GM19240 (cell line): ENCODE measurements at regions not wholly inside any gene's neighbourhood (a gene's known extent, or its start where the extent isn't known, plus 50 kb on each side); places are given as distances from the start of the nearest gene placed in this dataset.

ENCODE experiments used
- DNase-seq: peaks from one replicate; pipeline ENCODE4 v3.0.0; 2011; ENCODE audit warnings: low spot score; ENCODE audit not compliant: insufficient read length

DNA sequence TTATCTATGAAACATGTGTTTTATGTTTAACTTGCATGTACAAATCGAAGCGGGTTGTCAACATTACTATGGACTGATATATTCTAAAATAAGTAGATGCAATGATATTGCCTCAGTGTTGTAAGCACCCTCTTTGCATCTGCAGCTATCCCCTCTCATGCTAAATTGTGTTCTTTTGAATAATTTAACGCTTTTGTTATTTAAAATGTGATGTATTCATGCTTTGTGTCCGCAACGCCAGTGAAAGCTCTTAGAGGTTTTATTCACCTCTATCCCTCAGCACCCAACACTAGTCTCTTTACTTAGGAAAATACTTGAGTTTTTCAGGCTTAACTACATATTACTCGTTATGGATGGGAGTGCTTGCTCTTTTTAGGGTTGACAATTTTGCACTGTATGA, 173.7 kb upstream of the ID4 start:
- no peak for DNase-seq

DNA sequence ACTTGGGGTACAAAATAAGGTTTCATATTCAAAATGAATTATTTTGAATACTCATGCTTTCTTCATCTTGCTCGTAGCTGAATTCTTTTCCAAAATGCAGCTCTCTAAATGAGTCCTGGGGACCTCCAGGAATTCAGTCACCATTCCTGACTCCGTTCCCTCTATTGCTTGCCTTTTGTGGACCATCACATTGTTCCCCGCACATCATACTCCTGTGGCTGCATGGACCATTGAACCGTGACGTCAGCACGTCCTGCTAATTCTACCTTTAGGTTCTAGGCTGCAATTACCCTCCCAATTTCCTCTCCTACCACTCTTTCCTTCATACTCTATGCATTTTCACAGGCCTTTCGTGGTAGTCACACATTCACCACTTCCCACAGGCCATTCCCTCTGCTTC, 173.1 kb upstream of the ID4 start:
- DNase-seq = no peak

DNA sequence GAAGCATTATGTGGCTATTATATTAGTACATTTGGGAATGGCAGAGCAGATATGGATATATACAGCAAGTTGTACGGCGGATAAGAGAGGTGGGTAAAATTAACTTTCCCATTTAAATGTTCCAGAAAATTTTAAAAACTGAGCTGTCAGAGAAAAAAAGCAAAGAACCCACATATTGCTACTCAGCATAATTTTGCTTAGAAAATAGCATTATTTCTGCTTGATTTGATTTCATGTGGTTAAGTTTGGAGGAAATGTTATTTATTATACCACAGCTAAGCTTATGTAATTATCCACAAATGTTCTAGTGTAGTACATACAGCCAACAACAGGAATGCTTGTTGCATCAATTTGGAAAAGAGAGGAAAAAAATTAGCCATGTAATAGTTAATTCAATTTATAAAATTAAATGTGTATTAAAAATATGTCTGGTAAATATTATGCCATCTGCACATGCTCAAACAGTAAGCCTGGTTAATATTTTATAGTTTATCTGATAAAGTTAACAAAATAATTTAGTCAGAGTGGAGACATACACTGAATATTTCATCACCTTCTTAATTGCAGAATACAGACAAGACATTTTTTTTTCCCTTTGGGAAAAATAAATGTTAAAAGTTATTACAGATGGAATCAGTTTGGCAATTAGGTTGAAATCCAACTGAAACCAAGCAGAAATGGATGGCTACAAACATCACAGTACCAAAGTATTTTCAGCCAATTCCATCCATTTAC, 172.1 kb upstream of the ID4 start:
- no peak for DNase-seq

DNA sequence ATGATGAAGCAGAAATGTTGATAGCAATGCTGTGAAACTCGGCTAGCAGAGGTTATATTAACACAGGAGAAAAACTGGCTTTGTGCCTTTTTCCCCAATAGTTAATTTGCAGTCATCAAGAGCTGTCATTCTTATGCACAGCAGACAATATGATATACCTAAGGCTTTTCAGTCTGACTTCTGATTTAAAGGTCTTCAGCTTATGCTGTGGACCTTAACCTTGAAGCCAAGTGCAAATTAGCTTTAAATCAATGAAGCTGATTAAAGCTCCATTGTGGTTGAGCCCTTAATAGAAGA, 171.6 kb upstream of the ID4 start:
- no peak for DNase-seq

DNA sequence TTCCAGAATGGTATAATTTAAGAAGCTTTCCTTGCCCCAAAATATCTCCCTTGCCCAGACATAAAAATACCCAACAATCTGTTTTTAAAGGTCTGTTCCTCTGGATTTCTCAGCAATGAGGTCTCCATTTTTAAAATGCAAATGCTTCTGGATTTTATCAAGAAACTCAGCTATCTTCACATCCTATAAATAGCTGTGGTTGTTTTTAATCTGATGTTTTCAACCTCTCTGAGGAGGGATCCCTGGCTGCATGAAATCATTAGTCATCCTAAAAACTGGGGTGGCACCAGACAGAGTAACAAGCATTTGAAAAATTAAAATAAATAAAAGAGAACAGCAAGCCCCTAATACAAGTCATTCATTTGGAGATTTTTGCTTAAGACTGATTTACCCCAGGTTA, 168.5 kb upstream of the ID4 start:
- DNase-seq = no peak

DNA sequence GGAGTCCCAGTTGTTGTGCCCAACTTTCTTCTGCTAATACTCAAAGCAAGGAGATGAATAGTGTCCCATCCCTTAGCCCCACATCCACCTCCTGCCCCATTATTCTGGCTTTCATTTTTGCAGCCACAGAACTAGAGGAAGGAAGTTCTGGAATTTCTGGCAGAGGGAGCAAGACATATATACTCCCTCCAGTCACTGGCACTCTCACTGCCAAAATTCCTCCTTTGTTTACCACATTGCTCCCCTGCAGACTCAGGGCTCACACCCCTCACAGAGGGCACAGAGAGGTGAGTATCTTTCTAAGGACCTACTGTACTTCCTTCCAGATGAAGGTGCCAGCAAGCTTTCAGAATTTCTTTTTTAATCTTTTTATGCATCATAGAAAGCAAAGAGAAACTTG, 168.0 kb upstream of the ID4 start:
- no peak for DNase-seq

DNA sequence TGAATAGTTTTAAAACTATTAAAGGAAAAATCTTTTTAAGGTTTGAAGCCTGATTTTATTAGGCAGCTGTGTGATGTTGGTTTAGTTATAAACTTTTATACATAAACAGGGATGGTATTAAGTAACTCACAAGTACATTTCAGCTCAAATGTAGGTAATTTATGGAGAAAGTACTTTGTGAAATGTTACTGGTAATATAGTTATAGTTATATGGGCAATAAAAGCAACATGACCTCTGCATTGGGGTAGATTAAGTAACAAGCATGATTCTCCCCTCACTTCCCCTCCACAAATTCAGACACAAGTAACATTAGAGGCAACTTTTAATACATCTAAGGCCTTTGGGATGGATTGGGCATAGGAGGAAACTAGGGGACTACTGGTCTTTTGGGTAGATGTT, 154.3 kb upstream of the ID4 start:
- DNase-seq = no peak

DNA sequence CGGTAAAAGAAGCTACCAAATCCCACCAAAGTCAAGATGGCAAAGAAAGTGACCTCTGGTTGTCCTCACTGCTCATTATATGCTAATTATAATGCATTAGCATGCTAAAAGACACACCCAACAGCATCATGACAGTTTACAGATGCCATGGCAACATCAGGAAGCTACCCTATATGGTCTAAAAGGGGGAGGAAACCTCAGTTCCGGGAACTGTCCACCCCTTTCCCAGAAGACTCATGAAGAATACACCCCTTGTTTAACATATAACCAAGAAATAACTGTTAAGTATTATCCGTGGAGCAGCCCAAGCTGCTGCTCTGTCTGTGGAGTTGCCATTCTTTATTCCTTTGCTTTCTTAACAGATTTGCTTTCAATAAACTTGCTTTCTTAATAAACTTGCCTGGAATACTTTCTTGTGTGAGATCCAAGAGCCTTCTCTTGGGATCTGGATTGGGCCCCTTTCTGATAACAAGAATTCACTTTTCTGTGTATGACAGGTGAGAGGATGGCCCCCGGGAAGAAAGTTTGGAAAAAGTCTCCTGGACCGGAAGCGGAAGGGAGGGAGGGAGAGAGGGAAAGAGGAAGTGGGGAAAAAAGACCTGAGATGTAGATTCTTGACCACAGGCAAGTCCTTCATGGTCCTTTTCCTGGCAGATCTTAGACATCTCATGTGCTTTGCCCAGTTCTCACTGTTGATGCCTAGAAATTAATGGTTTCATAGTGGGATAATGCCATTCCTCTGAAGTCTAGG, 146.7 kb upstream of the ID4 start:
- no peak for DNase-seq

DNA sequence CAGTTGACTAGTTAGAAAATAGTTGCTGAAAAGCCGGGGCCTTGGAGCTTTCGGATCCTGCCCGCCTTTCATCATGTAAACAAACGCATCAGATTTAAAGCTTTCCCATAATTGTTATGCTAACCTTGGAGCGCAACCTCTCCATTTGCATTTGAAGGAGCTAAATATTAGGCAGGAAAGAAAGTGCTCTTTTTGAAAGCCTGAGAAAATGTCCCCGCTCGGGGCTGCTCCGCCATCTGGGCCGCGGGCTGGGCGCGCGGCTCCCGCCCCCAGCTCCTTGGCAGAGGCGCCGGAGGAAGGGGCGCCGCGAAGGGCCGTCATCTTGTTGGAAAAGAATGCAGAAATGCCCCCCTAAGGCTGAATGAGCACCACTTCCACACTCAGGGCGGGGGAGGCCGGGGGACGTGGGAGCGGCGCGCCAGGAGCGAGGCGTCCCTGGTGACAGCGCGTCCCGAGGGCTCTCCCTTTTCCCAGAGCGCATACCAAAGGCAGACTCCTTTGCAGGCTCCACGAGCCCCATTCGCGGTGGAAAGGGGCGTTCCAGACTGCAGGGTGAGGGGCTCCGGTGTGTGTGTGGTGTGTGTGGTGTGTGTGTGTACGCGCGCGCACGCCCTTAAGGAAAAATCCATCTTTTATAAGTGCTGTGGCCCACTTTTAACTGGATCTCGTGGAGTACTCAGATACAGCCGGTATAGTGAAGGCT, 145.6 kb upstream of the ID4 start:
- no peak for DNase-seq

DNA sequence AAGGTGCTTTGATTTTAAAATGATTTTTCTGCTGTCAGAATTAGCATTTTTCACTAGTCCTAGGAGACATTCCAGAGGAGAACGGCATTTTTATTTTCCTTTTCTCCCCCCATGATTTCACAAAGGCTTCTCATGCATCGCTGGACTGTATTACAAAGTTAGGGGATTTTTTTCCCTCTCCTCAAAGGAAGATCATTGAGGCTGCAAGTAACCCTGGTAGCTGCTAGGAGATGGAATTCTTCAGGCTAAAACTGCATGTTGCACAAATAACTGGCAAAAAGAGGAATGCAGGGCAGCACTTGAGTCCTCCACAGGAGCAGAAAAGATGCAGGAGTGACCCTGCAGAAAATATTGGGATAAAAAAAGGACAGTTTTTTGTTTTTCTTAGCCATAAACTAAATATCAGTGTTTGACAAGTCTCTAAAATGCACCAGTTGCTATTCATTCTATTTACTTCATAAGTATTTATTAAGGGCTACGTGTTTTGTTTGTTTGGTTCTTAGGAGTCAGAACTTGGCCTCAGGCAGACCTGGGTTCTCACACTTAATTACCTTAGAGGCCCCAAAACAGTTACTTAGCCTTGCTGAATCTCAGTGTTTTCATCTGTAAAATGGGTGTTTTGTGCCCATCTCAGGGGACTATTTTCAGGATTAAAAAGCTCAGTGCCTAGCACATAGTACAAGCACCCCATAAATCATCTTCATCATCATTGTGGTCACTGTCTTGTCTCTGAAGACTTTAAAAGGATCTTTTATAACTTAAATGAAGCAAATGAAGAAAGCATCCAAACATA, 144.5 kb upstream of the ID4 start:
- no peak for DNase-seq

DNA sequence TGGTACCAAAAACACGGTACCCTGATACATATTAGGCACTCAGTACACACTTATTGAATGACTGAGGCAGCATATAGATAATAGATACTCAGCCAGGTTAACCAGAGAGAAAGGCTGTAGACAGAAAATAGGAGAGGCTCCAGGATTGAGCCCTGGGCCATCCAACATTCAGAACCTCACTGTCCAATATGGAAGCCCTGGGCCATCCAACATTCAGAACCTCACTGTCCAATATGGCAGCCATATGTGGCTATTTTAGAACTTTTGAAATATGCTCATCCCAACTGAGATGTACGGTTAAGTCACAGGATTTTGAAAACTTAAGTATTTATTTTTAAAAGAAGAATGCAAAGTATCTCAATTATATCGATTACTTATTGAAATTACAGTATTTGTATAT, 142.5 kb upstream of the ID4 start:
- no peak for DNase-seq

DNA sequence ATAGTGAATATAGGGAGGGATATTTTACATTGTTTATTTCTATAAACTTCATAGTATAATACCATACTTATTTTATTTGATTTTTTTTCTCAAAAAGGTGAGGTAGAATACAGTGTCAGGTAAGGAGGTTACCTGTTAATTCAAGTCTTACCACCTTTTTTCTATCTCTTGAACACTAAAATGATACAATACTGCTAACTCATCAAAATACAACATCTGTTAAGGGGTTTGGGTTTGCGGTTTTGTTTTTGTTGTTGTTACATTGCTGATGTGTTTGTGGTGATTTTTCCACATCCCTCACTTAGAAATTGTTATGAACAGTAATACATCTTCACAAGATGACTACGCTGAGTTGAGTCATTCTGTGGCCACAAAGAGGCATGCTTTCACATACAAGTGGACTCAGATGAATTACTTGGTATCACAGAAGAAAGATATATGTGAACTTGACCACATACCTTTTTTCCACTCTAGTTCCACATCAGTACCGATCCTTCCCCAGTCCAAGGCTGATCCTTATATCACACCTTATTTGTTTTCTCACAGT, 139.4 kb upstream of the ID4 start:
- DNase-seq = no peak

DNA sequence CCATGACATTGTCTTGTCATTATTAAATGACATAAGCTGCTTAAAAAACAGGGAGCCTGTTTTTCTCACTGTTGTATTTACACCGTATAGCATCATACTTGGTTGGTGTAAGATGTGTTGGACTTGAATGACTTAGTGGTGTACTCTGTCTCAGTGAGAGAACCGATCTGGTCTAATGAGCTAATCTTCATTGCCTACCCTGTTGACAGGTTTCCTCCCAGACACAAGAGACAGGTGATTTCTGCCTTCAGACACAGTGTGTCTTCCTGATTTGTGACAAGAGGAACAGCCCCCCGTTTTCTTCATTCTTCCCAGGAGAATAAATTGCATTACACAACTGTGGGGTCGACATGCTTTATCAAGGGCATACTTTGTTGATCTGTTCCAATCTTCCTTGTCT, 137.2 kb upstream of the ID4 start:
- DNase-seq = no peak

DNA sequence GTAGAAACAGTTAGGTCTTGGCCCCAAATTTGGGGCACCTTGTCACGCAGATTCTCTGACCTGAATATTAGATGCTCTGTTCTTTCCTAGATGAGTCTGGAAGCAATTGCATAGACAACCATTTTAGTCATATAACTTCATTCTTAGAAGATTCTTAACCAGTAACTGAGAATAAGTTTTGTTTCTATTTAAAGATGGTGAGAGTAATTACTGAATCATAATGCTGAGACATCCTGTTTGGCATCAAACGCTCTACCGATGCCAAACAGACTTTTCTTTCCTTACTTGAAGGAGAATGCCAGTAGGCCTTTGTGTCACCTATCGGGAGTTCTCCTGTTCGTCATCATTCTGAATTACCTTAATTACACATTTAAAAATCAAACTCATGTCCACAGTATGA, 131.6 kb upstream of the ID4 start:
- no peak for DNase-seq

DNA sequence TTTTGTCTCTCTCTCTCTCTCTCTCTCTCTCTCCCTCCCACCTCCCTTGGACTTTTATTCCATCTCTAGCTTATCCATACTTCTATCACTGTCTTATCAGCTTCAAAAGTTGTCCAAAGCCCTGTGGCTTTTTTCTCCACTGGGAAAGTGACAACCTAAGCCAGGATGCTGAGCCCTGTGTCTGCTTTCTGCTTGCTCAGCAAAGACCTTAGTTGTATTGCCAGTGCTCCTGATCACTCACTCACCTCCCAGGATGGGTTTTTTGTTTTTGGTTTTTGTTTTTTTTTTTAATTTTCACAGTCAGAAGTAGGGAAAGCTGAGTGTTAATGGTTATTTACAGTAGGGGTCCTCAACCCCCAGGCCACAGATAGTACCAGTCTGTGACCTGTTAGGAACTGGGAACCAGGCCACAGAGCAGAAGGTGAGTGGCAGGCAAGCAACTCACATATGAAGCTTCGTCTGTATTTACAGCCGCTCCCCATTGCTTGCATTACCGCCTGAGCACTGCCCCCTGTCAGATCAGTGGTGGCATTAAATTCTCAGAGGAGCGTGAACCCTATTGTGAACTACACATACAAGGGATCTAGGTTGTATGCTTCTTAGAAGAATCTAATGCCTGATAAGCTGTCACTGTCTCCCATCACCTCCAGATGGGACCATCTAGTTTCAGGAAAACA, 125.0 kb upstream of the ID4 start:
- DNase-seq = no peak

DNA sequence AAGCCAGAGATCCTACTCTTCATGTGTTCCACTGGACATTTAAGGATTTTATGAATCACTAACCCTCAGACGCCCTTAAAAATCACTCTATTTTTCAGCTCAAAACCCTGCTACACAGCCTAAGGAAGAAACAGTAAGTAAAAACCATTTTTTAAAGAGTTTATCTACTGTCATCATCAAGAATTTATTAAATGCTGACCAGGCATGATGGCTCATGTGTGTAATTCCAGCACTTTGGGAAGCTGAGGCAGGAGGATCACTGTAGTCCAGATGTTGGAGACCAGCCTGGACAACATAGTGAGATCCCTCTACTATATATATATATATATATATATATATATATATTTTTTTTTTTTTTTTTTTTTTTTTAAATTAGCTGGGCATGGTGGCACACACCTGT, 124.2 kb upstream of the ID4 start:
- no peak for DNase-seq

DNA sequence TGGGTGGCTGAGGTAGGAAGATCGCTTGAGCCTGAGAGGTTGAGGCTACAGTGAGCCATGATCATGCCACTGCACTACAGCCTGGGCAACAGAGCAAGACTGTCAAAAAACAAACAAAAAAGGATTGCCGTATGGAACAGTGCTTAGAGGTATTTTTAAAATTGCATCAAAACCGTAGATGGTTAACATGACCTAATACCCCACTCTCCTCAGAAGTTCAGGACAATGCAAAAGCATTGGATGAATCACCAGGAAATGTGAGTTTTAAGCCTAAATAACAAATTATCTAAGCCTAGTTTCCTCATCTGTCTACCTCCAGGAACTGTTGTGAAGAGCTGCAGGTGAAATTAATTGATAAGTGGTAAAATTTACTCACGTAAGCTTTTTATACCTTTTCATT, 123.8 kb upstream of the ID4 start:
- no peak for DNase-seq

DNA sequence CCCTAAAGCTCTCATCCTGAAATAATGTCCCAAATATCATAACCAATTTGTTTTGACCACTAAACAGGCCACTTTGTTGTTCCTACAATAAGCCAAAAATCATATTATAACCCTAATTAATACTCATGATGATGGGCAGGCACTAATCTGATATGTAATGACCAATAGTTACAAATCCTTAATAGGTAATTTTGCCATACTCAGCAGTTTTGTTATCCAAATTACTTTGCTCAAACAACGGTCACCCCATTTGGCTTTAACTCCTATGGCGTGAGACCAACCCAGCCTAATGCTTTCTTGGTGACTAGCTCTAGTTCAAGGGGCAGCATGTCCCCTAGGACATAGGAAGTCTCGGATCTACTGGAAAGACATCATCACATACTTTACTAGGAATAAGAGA, 123.2 kb upstream of the ID4 start:
- no peak for DNase-seq

DNA sequence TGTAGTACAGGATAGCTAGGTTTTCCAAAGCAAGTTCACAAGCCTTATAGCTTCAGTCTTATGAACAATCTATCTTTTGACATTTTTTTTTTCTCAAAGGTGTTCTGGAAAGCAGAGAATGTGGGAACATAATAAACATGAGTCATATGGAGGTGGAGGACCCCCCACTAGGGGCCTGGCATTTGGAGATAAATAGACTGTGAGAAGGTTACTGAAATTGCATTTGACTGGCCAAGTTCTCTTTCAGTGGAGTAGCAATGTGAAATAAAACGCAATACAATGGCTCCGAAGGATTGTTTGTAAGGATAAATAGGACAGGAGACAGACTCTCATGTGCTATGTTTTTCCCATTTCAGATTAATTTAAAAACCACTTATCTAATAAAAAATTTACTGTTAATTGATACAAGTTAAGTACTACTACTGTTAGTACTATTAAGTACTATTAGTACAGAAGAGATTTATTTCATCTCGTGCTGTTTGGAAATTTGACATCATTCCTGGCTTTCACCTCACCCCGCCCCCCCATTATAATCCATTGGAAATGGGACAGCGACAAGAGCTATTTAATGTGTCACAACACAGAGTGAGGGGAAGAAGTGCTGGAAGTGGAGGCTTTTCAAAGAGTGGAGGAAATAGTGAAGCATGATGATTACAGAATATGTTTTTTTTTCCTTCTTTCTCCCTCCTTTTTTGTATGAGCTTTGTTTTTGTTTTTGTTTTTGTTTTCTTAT, 122.6 kb upstream of the ID4 start:
- no peak for DNase-seq

DNA sequence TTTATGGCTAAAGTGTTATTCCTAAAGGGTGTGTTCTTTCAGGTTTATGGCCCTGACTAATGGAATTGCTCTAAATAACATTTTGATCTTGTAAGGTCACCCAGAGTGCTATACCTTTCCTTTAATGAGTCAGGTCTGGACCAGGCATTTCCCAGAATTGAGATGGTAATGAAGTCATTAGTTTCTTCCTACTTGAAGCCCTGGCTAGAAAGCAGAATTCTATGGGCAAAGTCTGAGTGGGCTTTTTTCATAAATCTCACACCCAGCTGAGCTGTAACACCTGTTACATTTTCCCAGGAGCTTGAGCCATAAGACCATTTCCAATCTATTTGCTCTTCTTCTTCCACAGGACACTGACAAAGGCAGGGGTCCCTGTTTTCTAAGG, 122.0 kb upstream of the ID4 start:
- no peak for DNase-seq
